ENCODE measurements at regions not wholly inside any gene's neighbourhood (a gene's known extent, or its start where the extent isn't known, plus 50 kb on each side); places are given as distances from the start of the nearest gene placed in this dataset.

DNA sequence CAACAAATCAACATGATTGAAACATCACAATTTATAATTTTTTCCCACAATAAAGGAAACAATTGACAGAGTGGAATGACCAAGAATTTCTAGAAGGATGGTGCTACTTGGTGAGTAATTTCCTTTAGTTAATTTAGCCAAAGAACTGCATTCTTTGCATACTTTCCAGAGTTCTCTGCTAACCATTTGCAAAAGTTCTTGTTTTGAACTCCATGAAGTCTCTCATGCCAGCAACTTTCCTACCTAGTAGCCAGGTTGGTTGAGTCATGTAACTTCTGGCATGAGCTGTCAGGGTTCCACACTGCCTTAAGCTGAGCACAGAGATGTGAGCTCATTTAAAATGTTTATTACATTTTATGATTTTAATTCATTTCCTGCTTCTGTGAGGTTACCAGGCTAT lies 539.6 kb downstream of the PID1 start:
- no peak overlapping the region for H3K4me3 ChIP-seq (ENCODE audit: low read depth, low read length, poor library complexity, severe bottlenecking)
- no peak overlapping the region for H3K9ac ChIP-seq (ENCODE audit: low read length)
- H3K4me2 ChIP-seq (ENCODE audit: low read length), result no peak overlapping the region
- no peaks in the 10 kb centered on the region for H3K4me1 ChIP-seq (ENCODE audit: insufficient read depth, low read length, severe bottlenecking)
- H3F3A ChIP-seq (ENCODE audit: insufficient read depth, low read length), result no peaks in the 10 kb centered on the region
- no peaks in the 10 kb centered on the region for H3K79me2 ChIP-seq (ENCODE audit: insufficient read depth, low read length)
- no peak overlapping the region for H2AFZ ChIP-seq (ENCODE audit: low read length)
- no peaks in the 10 kb centered on the region for H4K20me1 ChIP-seq (ENCODE audit: insufficient read depth, low read length)
- no peaks in the 10 kb centered on the region for H3K9me3 ChIP-seq (ENCODE audit: low read length)
- H3K27ac ChIP-seq (ENCODE audit: low read depth, low read length, poor library complexity, severe bottlenecking), result no peak overlapping the region
- H3K36me3 ChIP-seq (ENCODE audit: insufficient read depth, low read length), result no peaks in the 10 kb centered on the region
- TF ChIP-seq, protein P1, sequence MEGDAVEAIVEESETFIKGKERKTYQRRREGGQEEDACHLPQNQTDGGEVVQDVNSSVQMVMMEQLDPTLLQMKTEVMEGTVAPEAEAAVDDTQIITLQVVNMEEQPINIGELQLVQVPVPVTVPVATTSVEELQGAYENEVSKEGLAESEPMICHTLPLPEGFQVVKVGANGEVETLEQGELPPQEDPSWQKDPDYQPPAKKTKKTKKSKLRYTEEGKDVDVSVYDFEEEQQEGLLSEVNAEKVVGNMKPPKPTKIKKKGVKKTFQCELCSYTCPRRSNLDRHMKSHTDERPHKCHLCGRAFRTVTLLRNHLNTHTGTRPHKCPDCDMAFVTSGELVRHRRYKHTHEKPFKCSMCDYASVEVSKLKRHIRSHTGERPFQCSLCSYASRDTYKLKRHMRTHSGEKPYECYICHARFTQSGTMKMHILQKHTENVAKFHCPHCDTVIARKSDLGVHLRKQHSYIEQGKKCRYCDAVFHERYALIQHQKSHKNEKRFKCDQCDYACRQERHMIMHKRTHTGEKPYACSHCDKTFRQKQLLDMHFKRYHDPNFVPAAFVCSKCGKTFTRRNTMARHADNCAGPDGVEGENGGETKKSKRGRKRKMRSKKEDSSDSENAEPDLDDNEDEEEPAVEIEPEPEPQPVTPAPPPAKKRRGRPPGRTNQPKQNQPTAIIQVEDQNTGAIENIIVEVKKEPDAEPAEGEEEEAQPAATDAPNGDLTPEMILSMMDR (IDR thresholded peaks at IDR 0.05; ENCODE audit: low read length), result no peak
- no peak for TF ChIP-seq EZH2 (IDR thresholded peaks at IDR 0.05; ENCODE audit: borderline replicate concordance, low read length)
- H3K9me2 ChIP-seq (ENCODE audit: low read depth, low read length), result no peaks in the 10 kb centered on the region
- no peaks in the 10 kb centered on the region for H3K27me3 ChIP-seq (ENCODE audit: insufficient read depth, low read length)

DNA sequence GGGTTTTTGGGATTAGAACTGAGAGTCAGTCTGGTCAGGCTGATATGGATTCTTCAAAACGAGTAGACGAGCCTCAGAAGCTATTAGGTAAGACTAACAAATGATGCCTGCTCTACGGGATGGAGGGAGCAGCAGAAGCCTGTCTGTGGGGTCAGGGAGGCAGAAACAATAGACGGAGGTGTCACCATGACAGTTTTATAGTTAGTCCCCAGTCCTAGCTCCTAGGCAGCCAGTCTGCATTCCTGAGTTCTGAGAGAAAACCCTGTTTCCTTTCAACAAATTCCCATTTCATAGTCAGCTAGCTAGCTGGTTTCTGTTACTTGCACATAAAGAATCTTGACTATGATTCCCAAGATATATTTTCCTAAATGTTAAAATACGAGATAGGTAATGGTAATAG lies 542.1 kb downstream of the PID1 start:
- no peaks in the 10 kb centered on the region for H3K9me2 ChIP-seq (ENCODE audit: low read depth, low read length)
- no peaks in the 10 kb centered on the region for H3F3A ChIP-seq (ENCODE audit: insufficient read depth, low read length)
- H3K27me3 ChIP-seq (ENCODE audit: insufficient read depth, low read length), result no peaks in the 10 kb centered on the region
- H3K4me3 ChIP-seq (ENCODE audit: low read depth, low read length, poor library complexity, severe bottlenecking), result no peak overlapping the region
- H3K36me3 ChIP-seq (ENCODE audit: insufficient read depth, low read length), result no peaks in the 10 kb centered on the region
- no peak overlapping the region for H3K4me2 ChIP-seq (ENCODE audit: low read length)
- no peaks in the 10 kb centered on the region for H3K9me3 ChIP-seq (ENCODE audit: low read length)
- no peak overlapping the region for H3K27ac ChIP-seq (ENCODE audit: low read depth, low read length, poor library complexity, severe bottlenecking)
- H2AFZ ChIP-seq (ENCODE audit: low read length), result no peak overlapping the region
- no peak for TF ChIP-seq EZH2 (IDR thresholded peaks at IDR 0.05; ENCODE audit: borderline replicate concordance, low read length)
- TF ChIP-seq, protein P1 (IDR thresholded peaks at IDR 0.05; ENCODE audit: low read length), result no peak
- H4K20me1 ChIP-seq (ENCODE audit: insufficient read depth, low read length), result no peaks in the 10 kb centered on the region
- no peaks in the 10 kb centered on the region for H3K4me1 ChIP-seq (ENCODE audit: insufficient read depth, low read length, severe bottlenecking)
- H3K9ac ChIP-seq (ENCODE audit: low read length), result no peak overlapping the region
- H3K79me2 ChIP-seq (ENCODE audit: insufficient read depth, low read length), result no peaks in the 10 kb centered on the region

DNA sequence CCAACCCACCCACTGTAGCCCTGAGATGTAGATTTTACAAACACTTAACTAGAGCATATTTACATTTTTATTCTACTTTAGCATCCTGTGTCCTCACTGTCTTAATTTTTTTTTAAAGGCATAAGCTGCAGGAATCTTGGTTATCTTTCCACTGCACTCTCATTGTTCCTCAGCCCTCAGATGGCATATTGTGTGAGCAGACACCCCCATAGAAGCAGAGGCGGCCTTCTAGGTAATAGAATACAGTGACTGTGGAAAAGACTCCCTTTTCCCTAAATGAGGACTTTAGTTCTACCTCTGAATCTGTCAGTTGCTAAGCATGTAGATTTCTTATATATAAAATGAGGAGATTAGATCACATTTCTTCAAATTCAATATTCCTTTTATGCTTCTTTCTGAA lies 543.5 kb upstream of the SPHKAP start:
- Histone ChIP-seq H3K9me2 (ENCODE audit: low read depth, low read length) (no peaks in the 10 kb centered on the region), H3K4me1 (ENCODE audit: insufficient read depth, low read length, severe bottlenecking) (no peaks in the 10 kb centered on the region), H3K4me3 (ENCODE audit: low read depth, low read length, poor library complexity, severe bottlenecking) (no peak overlapping the region), H3K9me3 (ENCODE audit: low read length) (no peaks in the 10 kb centered on the region), H3K79me2 (ENCODE audit: insufficient read depth, low read length) (no peaks in the 10 kb centered on the region), H3K36me3 (ENCODE audit: insufficient read depth, low read length) (no peaks in the 10 kb centered on the region), H3K27me3 (ENCODE audit: insufficient read depth, low read length) (no peaks in the 10 kb centered on the region), H2AFZ (ENCODE audit: low read length) (no peak overlapping the region), H4K20me1 (ENCODE audit: insufficient read depth, low read length) (no peaks in the 10 kb centered on the region), H3K27ac (ENCODE audit: low read depth, low read length, poor library complexity, severe bottlenecking) (no peak overlapping the region), H3F3A (ENCODE audit: insufficient read depth, low read length) (no peaks in the 10 kb centered on the region), H3K9ac (ENCODE audit: low read length) (no peak overlapping the region), H3K4me2 (ENCODE audit: low read length) (no peak overlapping the region)
- TF ChIP-seq, protein P1 (IDR thresholded peaks at IDR 0.05; ENCODE audit: low read length), result no peak
